Retinal pigment epithelial cell (primary cell): ENCODE measurements at regions not wholly inside any gene's neighbourhood (a gene's known extent, or its start where the extent isn't known, plus 50 kb on each side); places are given as distances from the start of the nearest gene placed in this dataset.

Experiments
- DNase-seq: peaks from one replicate; pipeline ENCODE4 v3.0.0-alpha.2; 2010; ENCODE audit warnings: low read depth
- H3K4me3 ChIP-seq: 2 replicates; pipeline ENCODE4 v1.5.1; 2011; ENCODE audit warnings: mild to moderate bottlenecking, low read length, control low read depth, moderate library complexity
- CTCF ChIP-seq: conservative IDR thresholded peaks from 2 replicates; pipeline ENCODE4 v1.5.1; 2011; ENCODE audit warnings: low read depth, low read length, control low read depth, inconsistent platforms

- H3K4me3 ChIP-seq, result no peak overlapping the region
- no peak for DNase-seq
- no peak for TF ChIP-seq CTCF
These were observed 350.4 kb downstream of the MBD2 start for GRCh38 chr18:53874103-53874502.

GRCh38 chr18:53864770-53865169, 359.7 kb downstream of the MBD2 start:
- H3K4me3 ChIP-seq, result no peak overlapping the region
- no peak for TF ChIP-seq CTCF
- DNase-seq, result no peak

- DNase-seq, result no peak
- H3K4me3 ChIP-seq, result no peak overlapping the region
- TF ChIP-seq CTCF, result no peak
These were observed 361.5 kb downstream of the MBD2 start for GRCh38 chr18:53862921-53863320.

- no peak overlapping the region for H3K4me3 ChIP-seq
- no peak for DNase-seq
- TF ChIP-seq CTCF, result no peak
These were observed 363.3 kb downstream of the MBD2 start for GRCh38 chr18:53861185-53861584.

GRCh38 chr18:53859764-53860163, 364.7 kb downstream of the MBD2 start:
- no peak for DNase-seq
- no peak overlapping the region for H3K4me3 ChIP-seq
- no peak for TF ChIP-seq CTCF

- no peak overlapping the region for H3K4me3 ChIP-seq
- TF ChIP-seq CTCF, result no peak
- DNase-seq, result no peak
These were observed 373.6 kb downstream of the MBD2 start for GRCh38 chr18:53850902-53851301.

GRCh38 chr18:53843763-53844162, 380.7 kb downstream of the MBD2 start:
- TF ChIP-seq CTCF, result no peak
- no peak for DNase-seq
- no peak overlapping the region for H3K4me3 ChIP-seq
